SIG-M5 (cell line): ENCODE measurements at regions not wholly inside any gene's neighbourhood (a gene's known extent, or its start where the extent isn't known, plus 50 kb on each side); places are given as distances from the start of the nearest gene placed in this dataset.

Source experiments
- DNase-seq: peaks from one replicate; lab custom pipeline; 2025; lab: John Stamatoyannopoulos, UW

- no peak for DNase-seq
These were observed 129.9 kb downstream of the KLF13 start for GRCh38 chr15:31456354-31457060.

- no peak for DNase-seq
These were observed 130.5 kb downstream of the KLF13 start for GRCh38 chr15:31457161-31457560.

- DNase-seq = no peak
These were observed 131.2 kb downstream of the KLF13 start for GRCh38 chr15:31457631-31458526.

- no peak for DNase-seq
These were observed 132.2 kb downstream of the KLF13 start for GRCh38 chr15:31458596-31459399.

- DNase-seq = no peak
These were observed 132.7 kb downstream of the KLF13 start for GRCh38 chr15:31459400-31459748.

GRCh38 chr15:31461375-31461774 is 134.7 kb downstream of the KLF13 start:
- no peak for DNase-seq

GRCh38 chr15:31461911-31462480 is 135.4 kb downstream of the KLF13 start:
- DNase-seq = no peak

GRCh38 chr15:31463521-31464102 is 137.0 kb downstream of the KLF13 start:
- no peak for DNase-seq

- DNase-seq = no peak
These were observed 137.8 kb downstream of the KLF13 start for GRCh38 chr15:31464216-31465082.

- no peak for DNase-seq
These were observed 138.7 kb downstream of the KLF13 start for GRCh38 chr15:31465083-31465955.

GRCh38 chr15:31467361-31467760 is 140.7 kb downstream of the KLF13 start:
- DNase-seq = no peak

GRCh38 chr15:31468911-31469785 is 142.5 kb downstream of the KLF13 start:
- no peak for DNase-seq

- no peak for DNase-seq
These were observed 143.3 kb downstream of the KLF13 start for GRCh38 chr15:31469786-31470525.

- no peak for DNase-seq
These were observed 144.1 kb downstream of the KLF13 start for GRCh38 chr15:31470756-31471155.

GRCh38 chr15:31471731-31472430 is 145.2 kb downstream of the KLF13 start:
- DNase-seq = no peak

- no peak for DNase-seq
These were observed 146.2 kb downstream of the KLF13 start for GRCh38 chr15:31472636-31473384.
